GOT3 (cell line): ENCODE measurements at regions not wholly inside any gene's neighbourhood (a gene's known extent, or its start where the extent isn't known, plus 50 kb on each side); places are given as distances from the start of the nearest gene placed in this dataset.

Source experiments
- DNase-seq: peaks from one replicate; lab custom pipeline; 2025; ENCODE audit warnings: mixed read lengths; lab: John Stamatoyannopoulos, UW

DNA sequence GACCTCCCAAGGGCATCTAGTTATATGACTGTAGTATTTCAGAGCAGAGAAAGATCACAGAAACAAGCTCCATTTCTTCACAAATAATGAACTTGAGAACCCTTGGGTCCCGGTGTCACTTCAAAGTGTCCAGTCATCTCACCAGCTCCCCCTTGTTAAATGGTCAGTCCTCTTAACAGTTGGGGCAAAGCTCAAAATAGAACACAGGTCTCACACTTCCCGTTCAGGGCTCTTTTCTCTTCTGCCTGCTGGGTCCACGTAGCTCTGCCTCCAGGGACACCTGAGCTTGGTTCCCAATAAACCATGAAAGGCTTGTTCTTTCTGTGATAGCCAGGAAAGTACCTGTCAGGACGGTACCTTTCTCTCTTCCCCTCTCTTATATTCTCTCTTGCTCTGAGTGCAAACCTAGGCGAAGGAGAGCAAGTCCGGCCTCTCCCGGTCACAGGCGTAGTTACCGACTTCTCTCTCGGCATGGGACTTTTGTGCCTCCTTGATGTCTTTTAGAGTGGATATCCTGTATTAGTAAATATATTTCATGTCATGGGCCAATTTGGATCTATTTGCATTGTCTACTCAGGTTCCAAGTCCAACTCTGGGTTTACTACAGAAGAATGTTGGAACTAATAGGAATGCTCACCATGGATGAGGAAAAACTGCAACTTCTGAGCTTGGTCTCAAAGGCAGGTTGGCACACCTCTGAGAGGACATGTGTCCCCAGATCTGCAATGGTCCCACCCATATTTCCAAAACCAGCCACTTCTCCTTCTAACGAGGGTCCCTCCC, 118.8 kb upstream of the PARP11 start:
- DNase-seq, result no peak

DNA sequence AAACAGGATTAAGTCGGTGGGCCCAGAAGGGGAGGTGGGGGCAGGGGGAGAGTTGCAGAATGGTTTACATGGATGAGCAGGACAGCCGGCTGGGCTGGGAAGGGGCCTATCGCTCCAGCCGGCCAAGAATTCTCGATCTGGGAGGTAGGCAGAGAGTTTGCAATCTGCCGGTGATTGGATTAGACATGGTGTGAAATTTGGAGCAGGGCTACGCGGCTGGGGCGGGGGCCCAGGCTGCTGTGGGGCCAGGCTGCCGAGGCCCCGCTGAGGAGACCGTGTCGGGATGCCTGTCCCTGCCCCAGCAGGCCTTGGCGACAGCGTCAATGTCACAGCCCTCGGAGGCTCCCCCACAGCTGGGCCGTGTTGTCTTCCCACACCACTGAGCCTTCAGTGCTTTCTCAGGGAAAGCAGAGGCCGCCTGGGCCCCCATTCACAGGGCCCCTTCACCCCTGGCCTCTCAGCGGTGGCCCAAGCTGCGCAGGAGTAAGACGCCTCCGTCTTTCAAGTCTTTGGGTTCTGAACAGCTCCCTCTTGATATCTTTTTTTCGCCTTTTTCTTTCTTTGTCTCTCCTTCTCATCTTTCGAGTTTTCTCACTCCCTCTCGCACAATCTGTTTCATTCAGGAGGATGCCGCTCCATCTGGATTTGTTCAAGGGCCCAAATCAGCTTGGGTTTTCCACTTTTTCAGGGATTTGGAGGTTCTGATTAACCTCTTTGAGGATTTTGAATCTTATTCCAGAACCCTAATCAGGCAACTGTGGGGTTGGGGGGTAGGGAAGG, 117.5 kb upstream of the PARP11 start:
- no peak for DNase-seq

DNA sequence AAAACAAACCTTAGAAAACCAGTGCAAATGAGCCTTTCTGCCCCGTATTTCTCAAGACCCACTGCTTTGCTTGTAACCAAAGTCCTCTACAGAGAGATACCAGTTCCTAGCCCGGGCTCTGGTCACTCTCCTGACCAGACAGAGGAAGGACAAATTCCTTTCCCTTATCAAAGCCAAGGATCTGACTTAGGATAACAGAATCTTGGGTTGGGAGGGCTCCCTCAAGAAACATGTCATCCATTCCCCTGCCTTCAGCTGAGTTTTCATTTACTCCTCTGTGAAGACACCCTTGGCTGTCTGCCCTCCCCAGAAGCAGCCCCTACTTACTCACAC, 116.0 kb upstream of the PARP11 start:
- no peak for DNase-seq

DNA sequence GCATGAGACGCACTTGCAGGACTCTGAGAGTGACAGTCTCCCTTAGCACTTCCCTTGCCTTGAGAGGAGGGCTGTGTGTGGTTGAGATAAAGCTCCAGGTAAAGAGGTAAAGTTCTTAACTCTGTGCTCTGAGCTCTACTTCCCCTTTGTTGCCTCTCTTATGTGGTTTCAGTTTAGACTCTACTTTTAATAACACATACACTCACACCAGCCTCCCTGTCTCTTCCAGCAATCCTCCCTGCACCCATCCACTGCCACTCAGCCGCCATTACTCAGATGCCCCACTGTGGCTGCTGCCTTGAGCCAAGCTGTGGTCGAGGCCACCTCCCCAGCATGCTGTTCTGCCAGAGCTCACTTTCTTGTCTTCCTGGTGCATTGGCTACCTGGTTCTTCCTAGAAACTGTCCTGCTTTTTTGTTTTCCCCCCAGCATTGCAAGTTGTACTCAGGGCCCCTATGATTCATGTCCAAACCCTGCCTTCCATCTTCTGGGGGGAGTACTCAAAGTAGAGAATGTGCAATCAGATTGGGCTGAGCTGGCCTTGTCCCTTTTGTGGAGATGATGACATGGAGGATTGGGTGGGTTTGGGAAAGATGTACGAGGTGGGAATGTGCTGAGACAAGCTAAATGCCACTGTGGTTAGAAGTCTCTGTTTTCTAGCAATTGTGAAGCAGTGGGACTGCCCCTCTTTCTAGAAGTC, 115.5 kb upstream of the PARP11 start:
- DNase-seq, result no peak

DNA sequence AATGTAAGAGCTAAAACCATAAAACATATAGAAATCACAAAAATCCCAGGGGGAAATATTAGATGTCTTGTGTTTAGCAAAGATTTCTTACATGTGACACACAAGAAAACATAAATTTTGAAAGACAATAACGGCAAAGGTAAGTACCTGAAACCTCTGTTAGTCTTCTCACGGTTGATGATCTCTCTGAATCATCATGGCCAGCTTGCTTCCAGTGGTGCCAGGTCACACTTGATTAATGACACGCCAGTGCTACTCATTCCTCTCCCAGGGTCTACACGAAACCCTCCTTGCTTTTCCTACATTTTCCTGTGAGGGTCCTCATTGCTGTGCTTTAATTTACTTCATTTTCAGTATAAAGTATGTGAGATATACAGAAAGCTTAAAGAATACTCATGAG, 114.4 kb upstream of the PARP11 start:
- DNase-seq, result no peak

DNA sequence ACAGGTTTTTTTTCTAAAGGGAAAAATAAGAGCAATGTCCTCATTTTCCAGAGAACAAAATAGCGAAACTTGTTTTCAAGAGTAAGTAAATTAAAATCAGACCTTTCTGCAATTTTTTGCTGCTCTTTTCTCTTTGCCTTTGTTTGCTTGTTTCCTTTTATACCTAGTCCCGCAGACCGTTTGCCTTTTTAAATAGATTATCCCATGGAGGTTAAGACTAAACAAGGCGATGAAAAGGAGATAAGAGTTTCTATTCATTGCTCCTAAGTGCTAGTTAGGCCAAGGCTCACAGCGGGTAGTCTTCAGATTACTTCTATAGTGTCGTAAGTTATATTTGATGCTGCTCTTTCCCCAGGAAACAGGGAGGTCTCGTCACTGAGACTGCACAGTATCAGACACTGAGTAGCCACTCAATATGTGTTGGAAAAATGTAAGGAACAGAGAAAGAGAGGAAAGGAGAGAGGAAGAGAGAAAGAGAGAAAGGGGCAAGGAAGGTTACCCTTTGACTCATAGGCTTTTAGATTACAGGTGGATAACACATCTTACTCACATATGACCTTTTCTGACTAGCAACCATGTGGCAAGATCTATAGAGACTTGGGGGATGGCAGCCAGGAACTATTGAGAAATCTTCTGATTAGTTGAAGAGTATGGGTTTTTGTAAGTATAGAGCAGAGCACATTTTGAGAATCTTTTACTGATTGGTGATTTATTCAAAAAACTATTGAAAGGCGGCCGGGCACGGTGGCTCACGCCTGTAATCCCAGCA, 107.5 kb upstream of the PARP11 start:
- DNase-seq, result no peak

DNA sequence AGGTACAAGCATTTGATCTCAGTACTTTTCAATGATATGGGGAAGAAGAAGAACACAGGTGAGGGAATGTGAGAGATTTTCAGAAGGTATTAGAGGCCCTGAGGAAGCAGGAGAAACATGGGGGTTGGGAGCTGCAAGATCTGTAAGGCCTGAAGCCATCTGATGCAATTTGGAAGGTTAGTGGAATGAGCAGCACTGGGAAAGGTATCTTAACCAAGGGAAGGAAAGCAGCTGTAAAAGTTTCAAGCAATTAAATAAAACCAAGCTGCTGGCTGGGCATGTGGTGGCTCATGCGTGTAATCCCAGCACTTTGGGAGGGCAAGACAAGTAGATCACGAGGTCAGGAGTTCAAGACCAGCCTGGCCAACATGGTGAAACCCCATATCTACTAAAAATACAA, 104.4 kb upstream of the PARP11 start:
- no peak for DNase-seq

DNA sequence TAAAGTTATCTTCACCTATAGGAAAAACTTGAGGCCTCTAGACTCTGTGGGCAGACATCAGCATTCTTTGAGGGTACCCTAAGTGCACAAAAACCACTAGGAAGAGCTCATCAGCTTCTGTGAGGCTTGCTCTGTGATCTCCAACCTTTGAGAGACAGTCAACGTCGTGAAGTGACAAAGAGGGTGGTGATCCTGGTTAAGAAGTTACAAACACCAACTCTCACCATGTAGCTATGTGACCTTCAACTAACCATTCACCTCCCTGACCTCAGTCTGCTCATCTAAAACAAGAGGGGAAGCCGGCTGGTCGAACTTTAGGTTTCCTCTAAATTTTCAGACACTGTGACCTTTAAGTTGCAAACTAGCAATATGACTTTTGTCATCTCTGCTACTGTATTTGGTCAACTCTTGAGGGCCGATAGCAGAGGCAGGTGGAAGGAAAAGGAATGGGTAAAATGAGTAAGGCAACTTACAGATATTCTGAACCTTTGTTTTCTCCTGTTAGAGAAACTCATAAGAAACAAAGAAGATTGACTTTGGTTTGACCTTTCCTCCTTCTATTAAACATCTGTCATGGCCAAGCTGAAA, 103.2 kb upstream of the PARP11 start:
- DNase-seq, result no peak

DNA sequence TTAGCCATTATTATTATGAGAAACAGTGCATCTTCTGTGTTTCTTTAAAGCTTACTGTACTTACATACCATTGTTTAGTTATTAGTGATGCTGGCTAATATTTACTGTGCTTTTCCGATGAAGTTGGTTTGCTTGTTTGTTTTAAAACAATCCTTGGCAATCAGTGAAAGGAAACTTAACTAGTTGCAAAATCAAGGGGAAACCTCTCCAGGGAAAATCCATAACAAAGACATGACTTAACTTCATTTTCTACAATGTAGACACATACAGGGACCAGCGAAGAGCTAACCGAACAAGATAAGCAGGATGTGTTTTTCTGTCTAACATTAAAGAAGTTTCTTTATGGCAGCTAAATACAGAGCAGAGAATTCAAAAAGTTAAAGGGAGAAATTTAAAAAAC, 102.5 kb upstream of the PARP11 start:
- no peak for DNase-seq

DNA sequence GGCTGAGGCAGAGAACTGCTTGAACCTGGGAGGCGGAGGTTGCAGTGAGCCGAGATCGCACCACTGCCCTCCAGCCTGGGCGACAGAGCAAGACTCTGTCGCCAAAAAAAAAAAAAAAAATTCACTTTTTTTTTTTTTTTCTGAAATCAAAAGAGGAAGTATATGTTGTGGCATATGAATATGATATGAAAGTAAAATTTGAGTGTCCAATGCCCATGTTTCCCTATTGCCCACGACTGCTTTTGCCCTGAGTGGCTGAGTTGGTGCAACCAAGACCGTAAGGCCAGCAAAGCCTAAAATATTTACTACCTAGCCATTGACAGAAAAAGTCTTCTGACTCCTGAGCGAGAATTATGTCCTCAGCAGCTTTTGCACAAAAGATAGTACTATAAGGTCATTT, 101.7 kb upstream of the PARP11 start:
- no peak for DNase-seq

DNA sequence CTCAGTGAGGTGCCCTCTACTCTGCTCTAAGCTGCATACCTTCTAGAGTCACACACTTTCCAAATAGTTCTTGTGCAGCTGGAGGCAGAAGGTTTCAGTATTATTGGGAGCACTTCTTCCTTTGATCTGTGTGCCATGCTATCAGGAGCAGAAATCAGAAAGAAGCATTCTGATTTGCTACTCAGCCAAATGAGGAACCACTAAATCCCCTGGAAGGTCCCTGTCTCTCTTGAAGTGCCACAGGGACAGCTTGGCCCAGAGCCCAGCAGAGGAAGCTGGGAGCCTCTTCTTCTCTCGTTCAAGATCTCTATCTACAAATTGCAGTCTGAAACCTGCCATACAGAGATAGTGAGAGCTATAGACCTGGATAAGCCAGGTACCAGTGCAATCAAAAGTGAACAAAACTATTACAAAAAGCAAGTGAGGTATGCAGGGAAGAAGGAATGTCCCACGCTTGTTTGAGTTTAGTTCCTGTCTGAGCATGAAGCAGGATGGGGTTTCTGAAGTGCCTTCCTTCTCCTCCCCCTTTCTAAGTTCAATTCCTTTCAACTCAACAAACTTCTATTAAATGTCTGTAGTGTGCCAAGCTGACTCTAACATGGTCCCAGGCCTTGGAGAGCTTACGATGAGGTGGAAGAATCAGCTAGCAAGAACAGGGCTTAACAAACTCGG, 100.9 kb upstream of the PARP11 start:
- DNase-seq, result no peak

DNA sequence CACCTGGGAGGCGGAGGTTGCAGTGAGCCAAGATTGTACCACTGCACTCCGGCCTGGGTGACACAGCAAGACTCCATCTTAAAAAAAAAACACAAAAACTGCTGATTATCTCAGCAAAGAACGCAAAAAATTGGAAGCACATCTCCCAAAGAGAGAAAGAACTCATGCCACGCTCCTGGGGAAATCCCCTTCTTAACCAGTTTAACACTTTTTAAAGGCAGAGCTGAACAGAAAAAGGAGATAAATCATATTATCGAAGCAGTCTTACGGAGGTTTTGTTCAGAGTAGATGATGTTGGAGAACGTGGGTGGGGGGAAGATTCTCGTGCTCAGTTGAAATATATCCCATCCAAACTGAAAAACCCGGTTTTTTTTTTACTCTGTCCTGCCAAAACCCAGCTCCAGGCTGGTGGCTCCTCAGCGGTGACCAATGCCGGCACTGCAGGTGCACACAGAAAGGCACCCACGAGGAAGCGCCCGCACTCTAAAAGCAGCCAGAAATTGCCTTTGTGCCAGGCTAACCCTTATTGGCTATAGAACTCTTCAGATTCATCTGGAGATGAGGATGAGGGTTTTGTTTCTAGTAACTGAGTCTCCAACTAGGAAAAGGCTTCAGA, 100.2 kb upstream of the PARP11 start:
- DNase-seq, result no peak

DNA sequence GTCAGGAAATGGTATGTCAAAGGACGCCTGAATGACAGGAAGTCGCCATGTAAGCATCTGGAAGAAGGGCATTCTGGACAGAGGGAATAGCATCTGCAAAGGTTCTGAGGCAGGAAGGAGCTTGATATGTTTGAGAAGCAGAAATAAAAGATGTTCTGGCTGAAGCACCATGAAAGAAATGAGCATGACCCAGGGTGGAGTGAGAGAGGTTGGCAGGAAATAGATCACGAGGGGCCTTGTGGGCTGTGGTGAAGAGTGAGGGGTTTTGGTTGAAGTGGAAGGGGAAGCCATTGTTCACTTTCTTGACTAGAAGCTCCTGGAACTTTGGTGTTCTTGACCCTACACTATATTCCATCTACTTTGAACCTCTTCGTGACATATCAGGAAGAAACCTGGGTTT, 99.4 kb upstream of the PARP11 start:
- DNase-seq, result no peak

DNA sequence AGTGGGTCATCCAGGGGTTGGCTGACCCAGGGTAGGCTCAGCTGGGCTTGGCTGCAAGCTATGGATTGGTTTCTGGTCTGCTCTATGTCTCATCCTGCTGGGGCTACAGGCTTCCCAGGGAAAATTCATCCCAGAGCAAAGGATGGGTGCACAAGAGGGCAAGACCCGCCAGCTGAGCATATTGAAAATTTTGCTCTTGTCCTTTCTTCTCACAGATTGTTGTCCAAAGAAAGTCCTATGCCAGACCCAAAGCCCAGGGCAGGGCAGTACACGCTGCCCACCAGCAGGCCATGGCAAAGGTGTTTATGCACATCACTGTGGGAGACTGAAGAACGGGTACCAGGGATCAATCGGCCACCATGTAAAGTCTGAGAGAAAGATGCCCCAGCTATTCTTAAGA, 95.3 kb upstream of the PARP11 start:
- no peak for DNase-seq

DNA sequence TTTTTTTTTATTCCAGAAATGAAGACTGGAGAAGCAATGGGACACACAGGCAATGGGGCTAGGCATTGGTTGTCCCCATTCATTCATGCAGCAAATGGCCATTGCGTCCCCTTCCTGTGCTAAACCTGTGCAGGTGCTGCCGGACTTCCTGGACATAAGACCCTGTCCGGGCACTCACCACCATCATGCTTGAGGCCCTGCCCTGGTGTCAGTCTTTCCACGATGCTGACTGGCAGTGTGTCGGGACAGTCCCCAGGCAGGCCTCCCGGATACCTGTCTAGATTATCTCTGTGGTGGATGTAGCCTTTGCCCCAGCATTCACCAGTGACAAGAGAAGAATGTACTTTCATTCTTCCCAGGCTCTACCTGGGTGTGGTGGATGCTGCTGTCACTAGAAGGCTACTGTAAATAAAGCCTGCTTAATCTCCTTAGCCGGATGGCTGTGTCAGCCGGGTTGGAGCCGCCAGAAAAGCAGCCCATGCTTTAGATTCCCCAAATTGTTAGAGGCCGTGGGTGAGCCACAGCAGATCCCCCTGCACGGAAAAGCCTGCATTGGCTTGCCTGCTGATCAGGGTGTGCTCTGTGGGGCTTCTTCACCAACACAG, 94.5 kb upstream of the PARP11 start:
- DNase-seq, result no peak

DNA sequence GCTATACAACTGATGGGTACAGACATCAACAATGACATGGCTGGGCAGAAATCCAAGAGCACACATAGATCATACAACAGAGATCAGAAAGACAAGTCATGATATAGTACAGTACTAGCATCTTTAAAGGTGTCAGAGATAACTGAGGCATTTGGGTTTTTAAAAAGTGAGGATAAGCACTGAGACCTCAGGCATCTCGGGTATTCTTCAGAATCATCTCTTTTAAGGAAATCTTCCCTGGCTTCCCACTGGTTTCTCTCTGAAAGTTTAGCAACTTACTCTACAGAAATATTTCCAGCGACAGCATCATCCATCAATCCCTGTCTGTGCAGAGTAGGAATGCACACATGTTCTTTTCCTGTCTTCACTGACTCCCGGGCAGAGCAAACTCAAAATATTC, 93.2 kb upstream of the PARP11 start:
- DNase-seq, result no peak

DNA sequence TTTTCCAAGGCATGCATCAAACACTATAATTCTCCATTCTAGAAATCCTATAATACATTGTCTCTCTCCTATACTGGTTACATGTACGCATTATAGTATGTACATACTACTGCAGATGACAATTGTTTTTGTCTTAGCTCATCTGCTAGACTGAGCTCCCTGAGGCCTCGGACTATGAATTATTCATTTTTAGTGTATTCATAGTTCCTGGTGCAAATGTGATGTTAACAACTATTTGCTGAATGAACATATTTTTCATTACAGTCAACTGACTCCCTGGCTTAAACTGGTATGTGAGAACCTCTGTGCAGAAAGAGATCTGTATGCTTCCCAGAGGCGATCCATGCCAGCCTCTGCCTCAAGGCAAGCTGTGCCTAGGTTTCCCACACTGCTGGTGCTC, 91.8 kb upstream of the PARP11 start:
- DNase-seq, result no peak

DNA sequence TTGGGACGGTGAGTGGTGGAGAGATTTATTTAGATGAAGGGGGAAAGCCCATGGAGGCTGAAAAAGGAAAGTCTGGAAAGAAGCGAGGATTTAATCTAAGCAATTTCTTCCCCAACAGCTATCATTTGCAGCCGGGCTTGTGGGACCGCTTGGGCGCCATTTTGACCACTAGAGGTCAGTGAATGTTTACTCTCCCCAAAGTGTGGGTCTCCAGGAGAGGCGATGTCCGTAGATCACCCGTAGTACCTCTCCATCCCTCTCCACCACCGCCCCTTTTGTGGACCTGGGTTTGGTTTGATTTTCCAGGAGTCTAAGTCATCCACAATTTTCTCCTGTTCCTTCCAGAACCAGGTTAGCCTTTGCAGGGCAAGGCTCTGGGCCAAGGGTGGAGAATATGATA, 91.2 kb upstream of the PARP11 start:
- DNase-seq, result no peak

DNA sequence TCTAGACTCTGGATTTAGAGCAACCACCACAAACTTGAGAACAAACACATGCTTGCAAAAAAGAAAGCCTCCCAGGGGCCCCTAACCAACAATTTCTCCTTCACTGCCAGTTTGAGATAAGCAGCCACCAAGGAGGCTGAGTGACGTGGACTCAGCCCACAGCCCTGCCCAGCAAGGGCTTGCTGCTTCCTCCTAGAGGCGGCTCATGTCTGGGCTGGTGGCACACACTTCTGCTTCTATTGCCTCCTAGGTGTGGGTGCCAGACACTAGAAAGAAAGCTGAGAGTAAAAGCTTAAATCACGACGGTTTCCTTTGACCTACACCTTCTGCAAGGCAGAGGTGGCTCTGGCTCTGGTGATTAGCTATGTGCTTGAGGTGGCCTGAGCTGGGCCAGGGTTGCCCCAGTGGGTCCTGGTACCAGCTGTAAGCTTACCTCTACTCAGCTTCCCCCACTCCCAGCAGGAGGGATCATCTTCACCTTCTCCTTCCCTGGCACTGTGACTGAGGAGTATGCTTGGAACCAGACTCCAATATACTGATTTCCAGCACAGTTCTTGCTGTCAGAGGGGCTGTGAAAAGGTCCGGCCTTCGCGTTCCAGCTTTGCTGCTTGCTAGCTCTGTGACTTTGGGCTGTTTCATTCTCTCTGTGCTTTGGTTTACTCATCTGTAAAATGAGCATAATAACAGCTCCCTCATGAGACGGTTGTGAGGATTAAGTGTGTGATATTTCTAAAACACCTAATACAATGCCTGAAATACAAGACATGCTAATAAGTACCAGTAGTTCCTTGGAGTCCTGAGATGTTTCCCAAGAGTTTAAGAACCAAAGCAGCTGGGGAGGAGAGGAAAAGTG, 89.7 kb upstream of the PARP11 start:
- DNase-seq, result no peak

DNA sequence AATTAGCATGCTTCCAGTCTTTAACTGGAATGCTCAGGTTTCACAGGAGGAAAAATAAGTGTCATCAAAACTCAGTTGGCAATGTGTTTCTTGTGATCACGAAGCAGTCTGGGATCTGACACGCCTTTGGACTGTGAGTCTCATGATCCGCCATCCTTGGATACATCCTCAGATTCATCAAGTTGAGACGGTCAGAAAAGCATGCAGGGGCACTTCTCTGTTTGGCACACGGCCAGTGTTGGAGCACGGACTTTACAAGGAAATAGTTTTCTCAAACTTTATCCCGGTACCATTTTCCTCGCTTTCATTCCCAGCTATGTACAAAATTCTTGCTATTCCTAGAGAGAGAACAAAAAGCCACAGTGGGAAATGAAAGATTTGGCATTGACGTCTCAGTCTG, 88.4 kb upstream of the PARP11 start:
- no peak for DNase-seq
